ENCODE measurements at regions not wholly inside any gene's neighbourhood (a gene's known extent, or its start where the extent isn't known, plus 50 kb on each side); places are given as distances from the start of the nearest gene placed in this dataset.

DNA sequence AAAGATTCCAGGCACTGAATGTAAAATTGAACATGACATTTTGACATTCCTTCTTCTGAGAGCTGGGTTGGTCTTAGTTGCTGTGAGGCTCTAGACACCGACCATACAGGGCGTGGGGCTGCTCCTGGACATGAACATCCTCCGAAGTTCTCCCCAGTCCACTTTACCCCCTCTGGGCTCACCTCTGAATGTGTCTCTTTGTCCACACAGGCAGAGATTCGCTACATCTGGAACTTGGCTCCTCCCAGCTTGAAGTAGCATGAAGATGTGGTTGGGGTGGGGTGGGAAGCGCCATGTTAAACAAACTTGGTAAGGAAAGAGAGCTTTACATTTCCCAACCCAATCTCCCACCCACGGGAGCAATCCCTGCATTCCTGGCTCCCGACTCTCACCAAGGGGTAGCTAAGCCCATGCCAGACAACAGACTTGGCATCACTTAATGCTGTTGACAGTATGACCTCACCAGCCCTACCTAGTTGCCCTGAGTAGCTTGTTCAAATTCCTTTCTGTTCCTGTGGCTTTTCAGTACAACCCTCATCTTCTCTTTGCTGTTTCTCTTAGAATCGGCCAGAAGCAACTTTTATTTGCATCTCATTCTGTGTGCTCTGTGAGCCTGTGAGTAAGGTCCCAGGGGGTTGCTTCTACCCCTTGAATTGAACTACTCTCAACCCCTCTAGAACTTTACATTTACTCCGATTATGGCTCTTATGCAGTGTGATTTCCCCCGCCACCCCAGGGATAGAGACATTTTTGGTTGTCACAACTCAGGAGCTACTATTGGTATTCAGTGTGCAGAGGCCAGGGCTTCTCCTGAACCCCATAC is 211.4 kb downstream of the SEC23IP start (continued):
- TF ChIP-seq FOSL2 (IDR thresholded peaks at IDR 0.05; ENCODE audit: borderline replicate concordance, low read depth) (no peak), EP300 (IDR thresholded peaks at IDR 0.05; ENCODE audit: borderline replicate concordance in 1 of 2, low read depth in 1 of 2, low read length in 1 of 2) (no peak)

DNA sequence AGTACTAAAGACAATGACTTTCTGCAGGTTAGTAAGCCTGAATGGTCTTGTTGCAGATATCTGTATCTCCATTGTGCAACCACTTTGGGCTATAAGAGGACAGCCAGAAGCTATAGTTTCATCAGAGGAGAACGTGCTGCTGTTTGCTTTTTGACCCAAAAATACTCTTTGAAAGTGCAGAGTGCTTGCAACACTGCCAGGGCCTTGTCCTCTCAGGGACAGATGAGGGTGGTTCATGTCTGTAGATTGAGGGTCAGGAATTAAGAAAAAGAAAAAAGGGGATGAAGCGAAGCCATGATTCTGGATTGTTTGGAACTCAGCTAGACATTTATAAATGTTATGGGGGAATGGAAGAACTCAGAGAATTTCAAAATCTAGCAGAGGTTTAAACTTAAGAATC is 212.5 kb downstream of the SEC23IP start:
- H2AFZ ChIP-seq (ENCODE audit: low read depth), result no peak overlapping the region
- H3K36me3 ChIP-seq (replicated peaks in 1 of 2; ENCODE audit: control insufficient read depth in 1 of 2, insufficient read depth in 2 of 2, low read length in 1 of 2), result no peaks in the 10 kb centered on the region
- no peaks in the 10 kb centered on the region for H4K20me1 ChIP-seq (ENCODE audit: insufficient read depth)
- H3K4me2 ChIP-seq, result no peak overlapping the region
- H3K9me2 ChIP-seq, result no peaks in the 10 kb centered on the region
- no peaks in the 10 kb centered on the region for H3K9me3 ChIP-seq
- POLR2A ChIA-PET, result no interaction called here
- DNase-seq, result no peak
- no peak overlapping the region for H3K27ac ChIP-seq (ENCODE audit: low read depth in 2 of 2, low read length in 1 of 2)
- TF ChIP-seq FOXM1 (IDR thresholded peaks at IDR 0.05; ENCODE audit: low read depth) (no peak), FOSL2 (IDR thresholded peaks at IDR 0.05; ENCODE audit: borderline replicate concordance, low read depth) (no peak), MXI1 (IDR thresholded peaks at IDR 0.05; ENCODE audit: low read depth, low read length) (no peak)
- H3K27me3 ChIP-seq (ENCODE audit: insufficient read depth), result no peaks in the 10 kb centered on the region
- no peaks in the 10 kb centered on the region for H3F3A ChIP-seq (replicated peaks; ENCODE audit: insufficient read depth)
- H3K4me1 ChIP-seq (ENCODE audit: control insufficient read depth in 1 of 2, insufficient read depth in 2 of 2, low read depth in 1 of 2, low read length in 1 of 2), result peaks cover 0 to 2% of the 10 kb centered on the region in 2 experiments; a peak in 1 of 4 replicates
- H3K9ac ChIP-seq, result no peak overlapping the region
- no peak overlapping the region for H3K4me3 ChIP-seq (ENCODE audit: low read depth in 2 of 2, low read length in 1 of 2)
- WGBS (ENCODE audit: low lambda C conversion rate), result 45% methylated on average over 2 of the region's 2 CpGs
- H3K79me2 ChIP-seq (ENCODE audit: insufficient read depth), result no peaks in the 10 kb centered on the region
- CTCF ChIA-PET, result no interaction called here

DNA sequence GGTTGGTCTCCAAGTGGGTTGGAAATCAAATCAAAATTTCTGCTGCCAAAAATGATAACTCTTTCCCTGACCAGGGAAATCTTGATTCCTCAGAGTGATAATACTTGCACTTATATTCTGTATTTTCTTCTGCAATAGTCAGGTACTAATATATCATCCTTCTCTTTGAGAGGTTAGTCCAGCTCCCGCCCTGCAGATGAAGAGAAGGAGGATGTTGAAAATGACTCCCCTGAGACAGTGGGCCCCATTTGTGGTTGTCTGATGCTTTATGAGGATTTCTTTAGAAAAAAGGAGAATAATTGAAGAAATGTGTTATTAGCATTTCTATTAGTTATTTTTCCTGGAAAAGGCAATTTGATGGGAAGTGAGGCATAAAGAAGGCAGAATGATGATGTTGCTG is 213.0 kb downstream of the SEC23IP start:
- no peaks in the 10 kb centered on the region for H3K27me3 ChIP-seq (ENCODE audit: insufficient read depth)
- TF ChIP-seq EZH2phosphoT487 (IDR thresholded peaks at IDR 0.05; ENCODE audit: borderline replicate concordance, low read depth) (no peak), NRF1 (IDR thresholded peaks at IDR 0.05; ENCODE audit: low read depth, low read length) (no peak), GATA2 (CRISPR knock-in tag; IDR thresholded peaks at IDR 0.05) (no peak), TEAD4 (IDR thresholded peaks at IDR 0.05; ENCODE audit: borderline replicate concordance, insufficient read depth) (no peak), RXRA (IDR thresholded peaks at IDR 0.05; ENCODE audit: borderline replicate concordance, low read depth) (no peak)
- TF ChIP-seq, protein P1, sequence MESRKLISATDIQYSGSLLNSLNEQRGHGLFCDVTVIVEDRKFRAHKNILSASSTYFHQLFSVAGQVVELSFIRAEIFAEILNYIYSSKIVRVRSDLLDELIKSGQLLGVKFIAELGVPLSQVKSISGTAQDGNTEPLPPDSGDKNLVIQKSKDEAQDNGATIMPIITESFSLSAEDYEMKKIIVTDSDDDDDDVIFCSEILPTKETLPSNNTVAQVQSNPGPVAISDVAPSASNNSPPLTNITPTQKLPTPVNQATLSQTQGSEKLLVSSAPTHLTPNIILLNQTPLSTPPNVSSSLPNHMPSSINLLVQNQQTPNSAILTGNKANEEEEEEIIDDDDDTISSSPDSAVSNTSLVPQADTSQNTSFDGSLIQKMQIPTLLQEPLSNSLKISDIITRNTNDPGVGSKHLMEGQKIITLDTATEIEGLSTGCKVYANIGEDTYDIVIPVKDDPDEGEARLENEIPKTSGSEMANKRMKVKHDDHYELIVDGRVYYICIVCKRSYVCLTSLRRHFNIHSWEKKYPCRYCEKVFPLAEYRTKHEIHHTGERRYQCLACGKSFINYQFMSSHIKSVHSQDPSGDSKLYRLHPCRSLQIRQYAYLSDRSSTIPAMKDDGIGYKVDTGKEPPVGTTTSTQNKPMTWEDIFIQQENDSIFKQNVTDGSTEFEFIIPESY (IDR thresholded peaks at IDR 0.05; ENCODE audit: borderline replicate concordance, low read depth), result no peak

More for the DNA sequence above, 213.0 kb downstream of the SEC23IP start:
- no peaks in the 10 kb centered on the region for H3K9me2 ChIP-seq
- H4K20me1 ChIP-seq (ENCODE audit: insufficient read depth), result no peaks in the 10 kb centered on the region
- H3K4me2 ChIP-seq, result no peak overlapping the region
- H3K9me3 ChIP-seq, result no peaks in the 10 kb centered on the region
- DNase-seq, result no peak
- H3F3A ChIP-seq (replicated peaks; ENCODE audit: insufficient read depth), result no peaks in the 10 kb centered on the region
- H2AFZ ChIP-seq (ENCODE audit: low read depth), result no peak overlapping the region
- H3K27ac ChIP-seq (ENCODE audit: low read depth in 2 of 2, low read length in 1 of 2), result no peak overlapping the region
- WGBS (ENCODE audit: low lambda C conversion rate), result 74% methylated on average over 1 of the region's 1 CpG
- H3K9ac ChIP-seq, result no peak overlapping the region
- H3K36me3 ChIP-seq (replicated peaks in 1 of 2; ENCODE audit: control insufficient read depth in 1 of 2, insufficient read depth in 2 of 2, low read length in 1 of 2), result no peaks in the 10 kb centered on the region
- ChIA-PET CTCF (no interaction called here), POLR2A (no interaction called here)
- H3K4me3 ChIP-seq (ENCODE audit: low read depth in 2 of 2, low read length in 1 of 2), result no peak overlapping the region
- no peaks in the 10 kb centered on the region; a peak in 1 of 4 replicates for H3K4me1 ChIP-seq (ENCODE audit: control insufficient read depth in 1 of 2, insufficient read depth in 2 of 2, low read depth in 1 of 2, low read length in 1 of 2)
- no peaks in the 10 kb centered on the region for H3K79me2 ChIP-seq (ENCODE audit: insufficient read depth)
